AG04449 (cell line): ENCODE measurements at regions not wholly inside any gene's neighbourhood (a gene's known extent, or its start where the extent isn't known, plus 50 kb on each side); places are given as distances from the start of the nearest gene placed in this dataset.
A peak's percentile ranks its signal among the peaks of the same experiment; 100 is the strongest.
"Not testable (repeated sequence)": the region's sequence is repeated elsewhere in the genome, so short reads cannot be mapped to it uniquely, and the experiment has no call there.

Experiments used
- CTCF ChIA-PET: fragments of 350-600 bp; formaldehyde crosslinking; extraction: SDS; loops from one replicate; lab custom pipeline; 2021; ENCODE audit warnings: antibody characterized with exemption; lab: Yijun Ruan, JAX
- POLR2A ChIA-PET: fragments of 400-600, 350-600 bp; formaldehyde crosslinking; extraction: SDS; loops from one replicate; lab custom pipeline; 2020; ENCODE audit warnings: antibody characterized with exemption, inconsistent platforms; lab: Yijun Ruan, JAX
- DNase-seq: peaks from one replicate; pipeline ENCODE4 v3.0.0-alpha.2; 2010; ENCODE audit warnings: low read depth, low spot score
- H3K4me3 ChIP-seq: 2 replicates; pipeline ENCODE4 v1.5.1; 2011; ENCODE audit warnings: low read depth, mild to moderate bottlenecking, control low read depth, low read length
- CTCF ChIP-seq: IDR thresholded peaks from one replicate; pipeline ENCODE4 v1.5.1; 2011; ENCODE audit warnings: mild to moderate bottlenecking, moderate library complexity, low read length, control low read depth, inconsistent platforms; ENCODE audit not compliant: insufficient read depth; ENCODE audit errors: missing control alignments

GRCh38 chr2:12923907-12924610, 207.3 kb downstream of the TRIB2 start:
- DNase-seq: no peak
- no peak overlapping the region for H3K4me3 ChIP-seq
- CTCF ChIA-PET: interaction anchor here (0.6 to 1.1 kb wide), 4 partner anchors 8 to 207 kb away, joined by 3 to 4 read pairs (median 3); partner anchors contain the start of gene TRIB2
- POLR2A ChIA-PET: interaction anchor here (1.2 kb wide), 1 partner anchor 105 kb away, joined by 3 read pairs; no protein-coding TSS in a partner anchor
- TF ChIP-seq CTCF: no peak

DNA sequence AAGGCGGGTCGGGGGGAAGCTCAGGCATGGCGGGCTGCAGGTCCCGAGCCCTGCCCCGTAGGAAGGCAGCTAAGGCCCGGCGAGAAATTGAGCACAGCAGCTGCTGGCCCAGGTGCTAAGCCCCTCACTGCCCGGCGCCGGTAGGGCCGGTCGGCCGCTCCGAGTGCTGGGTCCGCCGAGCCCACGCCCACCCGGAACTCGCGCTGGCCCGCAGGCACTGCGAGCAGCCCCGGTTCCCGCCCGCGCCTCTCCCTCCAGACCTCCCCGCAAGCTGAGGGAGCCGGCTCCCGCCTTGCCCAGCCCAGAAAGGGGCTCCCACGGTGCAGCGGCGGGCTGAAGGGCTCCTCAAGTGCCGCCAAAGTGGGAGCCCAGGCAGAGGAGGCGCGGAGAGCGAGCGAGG, 209.9 kb downstream of the TRIB2 start:
- POLR2A ChIA-PET: not testable (repeated sequence)

DNA sequence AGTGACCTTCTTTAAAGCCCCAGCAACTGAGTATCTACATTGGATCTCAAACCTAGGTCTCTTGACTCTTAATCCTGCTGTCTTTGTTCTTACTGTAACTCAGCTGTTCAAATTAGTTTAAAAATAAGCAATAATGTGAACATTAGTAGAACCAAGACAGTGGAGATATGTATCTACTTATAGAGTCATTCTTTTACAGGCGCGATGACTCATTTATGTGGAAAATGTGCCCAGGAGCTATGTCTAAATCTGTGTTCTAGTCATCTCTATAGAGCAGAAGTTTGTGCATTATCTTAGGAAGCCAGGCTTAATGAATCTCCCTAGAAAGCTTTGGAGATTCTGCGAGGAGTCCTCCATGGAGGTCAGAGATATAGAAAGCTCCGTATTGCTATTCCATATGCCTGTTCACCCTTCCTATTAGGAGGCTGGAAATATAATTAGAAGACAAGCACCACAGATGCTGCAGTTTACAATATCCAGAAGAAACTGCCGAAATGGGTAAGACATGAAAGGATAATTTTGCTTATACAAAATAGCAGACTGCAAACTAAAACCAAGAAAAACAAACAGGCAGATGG, 211.6 kb downstream of the TRIB2 start:
- H3K4me3 ChIP-seq: peak overlapping the region; percentile 40
- TF ChIP-seq CTCF: no peak
- DNase-seq: peak; percentile 63
- ChIA-PET POLR2A (interaction anchor here (0.5 to 1.4 kb wide), 3 partner anchors 109 to 1155 kb away, joined by 3 to 5 read pairs (median 4); no protein-coding TSS in a partner anchor), CTCF (interaction anchor here (1.0 to 8.2 kb wide), 6 partner anchors 20 to 211 kb away, joined by 3 to 181 read pairs (median 26); partner anchors contain the start of gene TRIB2)

More for the DNA sequence above, 209.9 kb downstream of the TRIB2 start:
- DNase-seq, H3K4me3 ChIP-seq: not testable (repeated sequence)
- CTCF ChIA-PET: interaction anchor here (1.1 kb wide), 1 partner anchor 208 kb away, joined by 3 read pairs; no protein-coding TSS in a partner anchor

GRCh38 chr2:12928775-12929401, 212.2 kb downstream of the TRIB2 start:
- TF ChIP-seq CTCF: no peak
- POLR2A ChIA-PET: interaction anchor here (1.1 to 1.4 kb wide), 2 partner anchors 110 to 208 kb away, joined by 4 to 5 read pairs; no protein-coding TSS in a partner anchor
- CTCF ChIA-PET: interaction anchor here (1.0 to 8.2 kb wide), 15 partner anchors 10 to 1100 kb away, joined by 3 to 181 read pairs (median 12); partner anchors contain the start of gene TRIB2
- no peak for DNase-seq
- H3K4me3 ChIP-seq: peak overlapping the region; percentile 40

DNA sequence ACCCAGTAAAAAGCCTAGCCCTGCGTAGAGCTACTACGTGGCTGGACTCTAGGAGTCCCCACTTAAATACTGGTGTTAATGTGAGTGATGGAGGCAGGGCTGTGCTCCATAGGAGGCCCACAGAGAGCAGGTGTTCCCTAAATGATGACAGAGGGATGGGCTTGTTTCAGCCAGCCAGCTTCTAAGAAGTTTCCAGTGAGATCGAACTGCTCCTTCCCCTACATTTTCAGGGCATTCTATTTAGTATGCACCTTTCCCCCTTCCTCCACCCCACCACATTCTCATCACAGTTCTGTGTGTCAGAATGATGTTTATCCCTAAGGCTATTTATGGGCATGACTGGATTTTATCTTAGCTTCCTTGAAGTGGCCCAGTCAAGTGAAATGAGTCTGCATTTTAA, 213.0 kb downstream of the TRIB2 start:
- no peak for TF ChIP-seq CTCF
- no peak overlapping the region for H3K4me3 ChIP-seq
- ChIA-PET CTCF (interaction anchor here (0.7 to 8.2 kb wide), 29 partner anchors 9 to 1100 kb away, joined by 3 to 181 read pairs (median 9); partner anchors contain the start of gene TRIB2), POLR2A (interaction anchor here (0.9 kb wide), 1 partner anchor 11 kb away, joined by 3 read pairs; no protein-coding TSS in a partner anchor)
- no peak for DNase-seq

DNA sequence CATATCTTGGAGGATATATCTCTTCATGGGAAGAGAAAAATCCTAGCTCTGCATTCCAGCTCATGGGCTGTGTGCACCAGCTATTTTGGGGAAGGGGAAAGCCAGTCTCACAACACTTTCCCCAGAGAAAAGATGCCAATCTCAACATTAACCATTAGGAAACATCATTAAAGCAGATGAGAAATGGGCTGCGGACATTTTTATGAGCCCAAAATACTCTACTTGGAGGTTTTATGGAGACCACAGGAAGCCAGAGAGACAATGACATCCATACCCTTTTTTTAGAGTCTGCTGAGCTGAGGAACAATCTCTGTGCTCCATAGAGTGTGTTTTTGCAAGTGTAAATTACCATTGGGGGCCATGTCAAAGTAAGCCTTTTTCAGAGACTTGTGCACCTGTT, 213.7 kb downstream of the TRIB2 start:
- ChIA-PET CTCF (interaction anchor here (0.7 to 8.2 kb wide), 51 partner anchors 7 to 1108 kb away, joined by 3 to 181 read pairs (median 5); partner anchors contain the start of gene TRIB2), POLR2A (interaction anchor here (0.7 to 1.9 kb wide), 4 partner anchors 11 to 210 kb away, joined by 3 to 6 read pairs (median 3); no protein-coding TSS in a partner anchor)
- no peak for TF ChIP-seq CTCF

More for the DNA sequence above, 213.7 kb downstream of the TRIB2 start:
- no peak overlapping the region for H3K4me3 ChIP-seq
- no peak for DNase-seq
